ENCODE measurements at regions not wholly inside any gene's neighbourhood (a gene's known extent, or its start where the extent isn't known, plus 50 kb on each side); places are given as distances from the start of the nearest gene placed in this dataset.

DNA sequence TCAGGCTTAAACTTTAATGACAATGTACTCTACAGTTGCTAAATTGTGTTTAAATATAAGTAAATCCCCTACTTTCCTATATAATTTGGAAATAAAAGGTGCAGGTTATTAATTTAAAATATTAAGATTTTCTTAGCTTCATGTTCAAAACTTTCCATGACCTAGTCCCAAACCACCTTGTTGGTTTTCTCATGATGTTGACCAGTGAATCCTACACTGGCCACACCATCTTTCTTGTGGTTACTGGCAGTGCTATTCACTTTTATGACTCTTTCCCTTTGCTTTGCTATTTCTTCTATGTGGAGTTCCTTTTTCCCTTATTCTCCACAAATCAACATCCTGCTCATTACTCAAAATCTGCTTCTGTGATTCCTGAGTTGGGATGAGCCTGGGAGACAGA lies 138.6 kb upstream of the NDUFV2 start:
- TF ChIP-seq, protein P1, sequence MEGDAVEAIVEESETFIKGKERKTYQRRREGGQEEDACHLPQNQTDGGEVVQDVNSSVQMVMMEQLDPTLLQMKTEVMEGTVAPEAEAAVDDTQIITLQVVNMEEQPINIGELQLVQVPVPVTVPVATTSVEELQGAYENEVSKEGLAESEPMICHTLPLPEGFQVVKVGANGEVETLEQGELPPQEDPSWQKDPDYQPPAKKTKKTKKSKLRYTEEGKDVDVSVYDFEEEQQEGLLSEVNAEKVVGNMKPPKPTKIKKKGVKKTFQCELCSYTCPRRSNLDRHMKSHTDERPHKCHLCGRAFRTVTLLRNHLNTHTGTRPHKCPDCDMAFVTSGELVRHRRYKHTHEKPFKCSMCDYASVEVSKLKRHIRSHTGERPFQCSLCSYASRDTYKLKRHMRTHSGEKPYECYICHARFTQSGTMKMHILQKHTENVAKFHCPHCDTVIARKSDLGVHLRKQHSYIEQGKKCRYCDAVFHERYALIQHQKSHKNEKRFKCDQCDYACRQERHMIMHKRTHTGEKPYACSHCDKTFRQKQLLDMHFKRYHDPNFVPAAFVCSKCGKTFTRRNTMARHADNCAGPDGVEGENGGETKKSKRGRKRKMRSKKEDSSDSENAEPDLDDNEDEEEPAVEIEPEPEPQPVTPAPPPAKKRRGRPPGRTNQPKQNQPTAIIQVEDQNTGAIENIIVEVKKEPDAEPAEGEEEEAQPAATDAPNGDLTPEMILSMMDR (IDR thresholded peaks at IDR 0.05): no peak
- no peak for TF ChIP-seq POLR2A (IDR thresholded peaks at IDR 0.05)
